GM23248 (cell line): ENCODE measurements at regions not wholly inside any gene's neighbourhood (a gene's known extent, or its start where the extent isn't known, plus 50 kb on each side); places are given as distances from the start of the nearest gene placed in this dataset.

Experiments
- DNase-seq: peaks from one replicate; pipeline ENCODE4 v3.0.0-alpha.2; 2015
- H2AFZ ChIP-seq: fragments of 200-600 bp; sonication (generic); 2 replicates; pipeline ENCODE4 v1.6.1; 2016; ENCODE audit warnings: antibody characterized with exemption
- H3F3A ChIP-seq: fragments of 200-600 bp; sonication (generic); 2 replicates; pipeline ENCODE4 v1.6.1; 2016; ENCODE audit warnings: mild to moderate bottlenecking, antibody characterized with exemption, mixed run types; ENCODE audit not compliant: insufficient read depth
- H3K27ac ChIP-seq: fragments of 200-600 bp; sonication (generic); 2 replicates; pipeline ENCODE4 v1.5.1; 2016; ENCODE audit warnings: mild to moderate bottlenecking
- H3K27me3 ChIP-seq: fragments of 200-600 bp; sonication (generic); replicated peaks from 2 replicates; pipeline ENCODE4 v1.6.1; 2016; ENCODE audit warnings: mild to moderate bottlenecking; ENCODE audit not compliant: insufficient read depth
- H3K36me3 ChIP-seq: fragments of 200-600 bp; sonication (generic); 2 replicates; pipeline ENCODE4 v1.6.1; 2016; ENCODE audit warnings: low read depth, mild to moderate bottlenecking
- H3K4me1 ChIP-seq: fragments of 200-600 bp; sonication (generic); 2 replicates; pipeline ENCODE4 v1.6.1; 2016; ENCODE audit warnings: mild to moderate bottlenecking; ENCODE audit not compliant: insufficient read depth
- H3K4me2 ChIP-seq: fragments of 200-600 bp; sonication (generic); one replicate; pipeline ENCODE4 v1.6.1; 2016; ENCODE audit warnings: mild to moderate bottlenecking; ENCODE audit not compliant: unreplicated experiment
- H3K4me3 ChIP-seq: fragments of 200-600 bp; sonication (generic); 2 replicates; pipeline ENCODE4 v1.5.1; 2016; ENCODE audit warnings: mild to moderate bottlenecking
- H3K79me2 ChIP-seq: fragments of 200-600 bp; sonication (generic); 2 replicates; pipeline ENCODE4 v1.6.1; 2016; ENCODE audit warnings: mild to moderate bottlenecking; ENCODE audit not compliant: insufficient read depth
- H3K9ac ChIP-seq: fragments of 200-600 bp; sonication (generic); 2 replicates; pipeline ENCODE4 v1.6.1; 2016; ENCODE audit warnings: mild to moderate bottlenecking
- H3K9me2 ChIP-seq: fragments of 200-600 bp; sonication (generic); 2 replicates; pipeline ENCODE4 v1.6.1; 2016; ENCODE audit warnings: mixed run types, mild to moderate bottlenecking, moderate library complexity; ENCODE audit not compliant: insufficient read depth
- H3K9me3 ChIP-seq: fragments of 200-600 bp; sonication (generic); one replicate; pipeline ENCODE4 v1.6.1; 2017; ENCODE audit warnings: low read depth
- H4K20me1 ChIP-seq: fragments of 200-600 bp; sonication (generic); 2 replicates; pipeline ENCODE4 v1.6.0; 2016; ENCODE audit not compliant: insufficient read depth
- EZH2 ChIP-seq: fragments of 200-600 bp; sonication (generic); IDR thresholded peaks from 2 replicates; pipeline ENCODE4 v1.6.1; 2018; ENCODE audit warnings: antibody characterized with exemption, mild to moderate bottlenecking; ENCODE audit not compliant: insufficient read depth, poor library complexity, severe bottlenecking
- EZH2phosphoT487 ChIP-seq: fragments of 200-600 bp; sonication (generic); IDR thresholded peaks from 2 replicates; pipeline ENCODE4 v1.6.1; 2018; ENCODE audit warnings: antibody characterized with exemption, moderate library complexity, mild to moderate bottlenecking, low read depth; ENCODE audit not compliant: insufficient read depth
- WGBS, 2 experiments: methylation state at CpG; one replicate each; pipeline ENCODE4 v1.1.6; 2015 to 2017; ENCODE audit warnings: low lambda C conversion rate in 2 of 2, low coverage in 1 of 2; ENCODE audit errors: missing lambda C conversion rate in 2 of 2; 5-methylcytosine and 5-hydroxymethylcytosine counted together
- in situ Hi-C: fragments of 300-500 bp; cut with MboI; formaldehyde crosslinking; loops from 2 replicates; pipeline ENCODE4 v1.15.0; 2020

DNA sequence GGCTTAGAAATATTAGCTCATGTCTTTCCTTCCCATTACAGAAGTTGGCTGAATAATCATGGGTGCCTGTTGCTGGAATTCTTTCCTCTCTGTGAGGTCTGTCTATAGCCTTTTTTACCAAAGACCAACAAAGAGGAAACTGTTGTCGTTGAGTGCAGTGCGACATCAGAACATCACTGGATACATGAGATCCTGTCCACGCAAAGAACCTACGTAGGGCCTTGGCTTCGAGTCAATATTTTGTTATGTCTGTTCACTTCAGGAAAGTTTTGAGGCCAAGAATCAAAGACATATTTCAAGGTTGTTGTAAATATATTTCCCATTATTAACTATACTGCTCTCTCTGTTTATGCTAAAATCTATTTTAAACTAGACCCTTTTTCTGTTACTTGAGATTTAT, 101.5 kb upstream of the IL12A start:
- H3K36me3 ChIP-seq: peaks cover under 1% of the 10 kb centered on the region; the same call in 1 of the 2 replicates
- H3K4me3 ChIP-seq: no peak overlapping the region
- no peak for TF ChIP-seq EZH2
- no peak for TF ChIP-seq EZH2phosphoT487
- H3K4me2 ChIP-seq: no peak overlapping the region
- H3K4me1 ChIP-seq: peaks cover 21% of the 10 kb centered on the region
- no peak overlapping the region for H2AFZ ChIP-seq
- H3K27ac ChIP-seq: no peak overlapping the region
- H3K27me3 ChIP-seq: no peaks in the 10 kb centered on the region
- no peak overlapping the region for H3K9ac ChIP-seq
- WGBS, 2 experiments: 98 to 99% methylated on average over 5 of the region's 5 CpGs
- H3K9me3 ChIP-seq: no peaks in the 10 kb centered on the region
- no peaks in the 10 kb centered on the region for H4K20me1 ChIP-seq
- no peak for DNase-seq
- H3K79me2 ChIP-seq: peaks cover 72% of the 10 kb centered on the region
- H3F3A ChIP-seq: peaks cover 4% of the 10 kb centered on the region; the same call in 1 of the 2 replicates
- no peaks in the 10 kb centered on the region for H3K9me2 ChIP-seq
- in situ Hi-C loops: loop anchor here (5.0 kb wide), 1 partner anchor 115 kb away; no protein-coding TSS in a partner anchor

DNA sequence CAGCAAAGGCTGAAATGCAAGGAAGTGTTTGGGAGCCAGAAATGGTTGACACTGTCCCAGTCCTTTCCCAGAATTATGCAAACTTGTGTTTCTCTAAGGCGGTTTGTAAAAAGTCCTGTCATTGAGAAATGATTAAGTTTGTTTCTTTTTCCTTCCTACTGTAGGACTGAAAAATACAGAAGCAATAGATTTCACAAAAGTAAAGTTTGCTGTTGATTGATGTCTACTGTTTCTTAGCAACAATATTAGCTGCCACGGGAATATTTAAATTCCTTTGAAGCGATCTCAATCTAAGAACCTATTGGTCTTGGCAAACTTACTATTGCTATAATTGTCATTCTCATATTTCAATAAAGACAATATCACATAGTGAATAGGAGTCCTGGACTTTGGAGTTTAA, 100.7 kb upstream of the IL12A start:
- no peak overlapping the region for H3K9ac ChIP-seq
- DNase-seq: no peak
- peaks cover 22% of the 10 kb centered on the region for H3K4me1 ChIP-seq
- H3K9me2 ChIP-seq: no peaks in the 10 kb centered on the region
- in situ Hi-C loops: loop anchor here (5.0 kb wide), 1 partner anchor 114 kb away; no protein-coding TSS in a partner anchor
- peaks cover 4% of the 10 kb centered on the region; the same call in 1 of the 2 replicates for H3F3A ChIP-seq
- H3K27ac ChIP-seq: no peak overlapping the region
- no peak overlapping the region for H3K4me2 ChIP-seq
- TF ChIP-seq EZH2: no peak
- no peak for TF ChIP-seq EZH2phosphoT487
- no peaks in the 10 kb centered on the region for H4K20me1 ChIP-seq
- 80 to 85% methylated on average over 3 of the region's 3 CpGs for WGBS, 2 experiments
- H3K36me3 ChIP-seq: peaks cover 8% of the 10 kb centered on the region; the same call in 1 of the 2 replicates
- peaks cover 64% of the 10 kb centered on the region for H3K79me2 ChIP-seq
- H3K9me3 ChIP-seq: no peaks in the 10 kb centered on the region
- no peak overlapping the region for H3K4me3 ChIP-seq
- no peaks in the 10 kb centered on the region for H3K27me3 ChIP-seq
- no peak overlapping the region for H2AFZ ChIP-seq

DNA sequence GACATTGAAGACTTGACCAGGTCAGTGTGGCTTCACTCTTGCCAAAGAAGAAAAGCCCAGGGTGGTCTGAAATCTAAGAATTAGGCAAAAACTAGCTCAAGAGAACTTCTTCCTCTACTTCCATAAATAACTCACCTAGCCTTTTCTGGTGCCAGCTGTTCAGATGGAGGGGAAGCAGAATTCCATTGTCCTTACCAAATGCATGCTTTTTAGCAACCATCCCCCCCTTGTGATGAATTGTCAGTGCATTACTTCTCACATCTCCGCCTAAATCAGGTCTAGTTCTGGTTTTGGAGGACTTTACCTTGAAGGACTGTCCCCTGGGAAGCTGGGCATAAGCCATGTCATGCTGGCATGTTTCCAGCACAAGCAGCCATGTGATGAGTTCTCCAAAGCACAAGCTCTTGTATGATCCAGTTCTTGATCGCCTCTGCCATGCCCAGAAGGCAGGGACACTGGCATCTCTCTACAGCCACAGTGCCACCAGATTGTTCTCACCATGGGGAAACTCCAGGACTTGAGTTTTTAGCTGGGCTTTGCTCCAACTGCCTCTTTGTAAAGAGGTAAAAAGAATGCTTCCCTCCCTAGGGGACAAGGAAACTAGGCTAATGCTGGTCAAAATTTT, 96.4 kb upstream of the IL12A start:
- no peaks in the 10 kb centered on the region for H3K9me2 ChIP-seq
- H3K4me2 ChIP-seq: no peak overlapping the region
- H3K9ac ChIP-seq: no peak overlapping the region
- H3K36me3 ChIP-seq: peaks cover 20% of the 10 kb centered on the region; the same call in 1 of the 2 replicates
- H3K27me3 ChIP-seq: no peaks in the 10 kb centered on the region
- H4K20me1 ChIP-seq: no peaks in the 10 kb centered on the region
- peaks cover 21% of the 10 kb centered on the region; the same call in 1 of the 2 replicates for H3K79me2 ChIP-seq
- no peak overlapping the region for H2AFZ ChIP-seq
- TF ChIP-seq EZH2 (no peak), EZH2phosphoT487 (no peak)
- no peak overlapping the region for H3K27ac ChIP-seq
- DNase-seq: no peak
- 0 out of 2 replicates have a peak, but pooled peaks cover 1% of the 10 kb centered on the region for H3F3A ChIP-seq
- WGBS, 2 experiments: 95 to 100% methylated on average over 2 of the region's 2 CpGs
- in situ Hi-C loops: no loop called here
- no peak overlapping the region for H3K4me3 ChIP-seq
- H3K4me1 ChIP-seq: peaks cover 14% of the 10 kb centered on the region
- H3K9me3 ChIP-seq: no peaks in the 10 kb centered on the region

DNA sequence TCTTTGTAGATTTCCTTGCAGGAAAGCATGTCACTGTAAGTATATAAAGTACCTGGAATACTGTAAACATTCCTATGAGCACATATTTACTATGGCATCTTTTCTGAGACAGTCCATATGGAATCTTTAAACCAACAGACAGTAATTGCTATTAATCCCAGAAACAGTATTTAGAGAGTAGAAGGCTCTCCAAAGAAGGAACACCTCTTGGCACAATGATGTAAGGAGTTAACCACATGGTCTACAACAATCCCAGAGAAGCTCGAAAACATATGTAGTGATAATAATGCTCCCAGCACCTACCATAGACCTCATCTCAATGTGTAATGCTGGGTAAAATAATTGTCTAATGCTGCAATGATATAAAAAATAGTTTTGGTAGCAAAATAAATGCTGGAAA, 95.8 kb upstream of the IL12A start:
- Histone ChIP-seq H3F3A (0 out of 2 replicates have a peak, but pooled peaks cover 5% of the 10 kb centered on the region), H3K9me3 (no peaks in the 10 kb centered on the region), H3K9ac (no peak overlapping the region), H3K27me3 (no peaks in the 10 kb centered on the region), H3K36me3 (peaks cover 20% of the 10 kb centered on the region; the same call in 1 of the 2 replicates), H3K4me1 (peaks cover 19% of the 10 kb centered on the region), H3K79me2 (peaks cover 21% of the 10 kb centered on the region; the same call in 1 of the 2 replicates), H3K4me2 (no peak overlapping the region), H3K4me3 (no peak overlapping the region), H4K20me1 (no peaks in the 10 kb centered on the region), H3K27ac (no peak overlapping the region), H2AFZ (no peak overlapping the region), H3K9me2 (no peaks in the 10 kb centered on the region)
- TF ChIP-seq EZH2phosphoT487 (no peak), EZH2 (no peak)
- 92 to 93% methylated on average over 1 of the region's 1 CpG for WGBS, 2 experiments
- DNase-seq: no peak
- in situ Hi-C loops: no loop called here
